Retinal pigment epithelial cell (primary cell): ENCODE measurements at regions not wholly inside any gene's neighbourhood (a gene's known extent, or its start where the extent isn't known, plus 50 kb on each side); places are given as distances from the start of the nearest gene placed in this dataset.
"Not testable (repeated sequence)": the region's sequence is repeated elsewhere in the genome, so short reads cannot be mapped to it uniquely, and the experiment has no call there.

Source experiments
- DNase-seq: peaks from one replicate; pipeline ENCODE4 v3.0.0-alpha.2; 2010; ENCODE audit warnings: low read depth
- H3K4me3 ChIP-seq: 2 replicates; pipeline ENCODE4 v1.5.1; 2011; ENCODE audit warnings: mild to moderate bottlenecking, low read length, control low read depth, moderate library complexity
- TF ChIP-seq, protein P1 (sequence below): conservative IDR thresholded peaks from 2 replicates; pipeline ENCODE4 v1.5.1; 2011; ENCODE audit warnings: low read depth, low read length, control low read depth, inconsistent platforms

DNA sequence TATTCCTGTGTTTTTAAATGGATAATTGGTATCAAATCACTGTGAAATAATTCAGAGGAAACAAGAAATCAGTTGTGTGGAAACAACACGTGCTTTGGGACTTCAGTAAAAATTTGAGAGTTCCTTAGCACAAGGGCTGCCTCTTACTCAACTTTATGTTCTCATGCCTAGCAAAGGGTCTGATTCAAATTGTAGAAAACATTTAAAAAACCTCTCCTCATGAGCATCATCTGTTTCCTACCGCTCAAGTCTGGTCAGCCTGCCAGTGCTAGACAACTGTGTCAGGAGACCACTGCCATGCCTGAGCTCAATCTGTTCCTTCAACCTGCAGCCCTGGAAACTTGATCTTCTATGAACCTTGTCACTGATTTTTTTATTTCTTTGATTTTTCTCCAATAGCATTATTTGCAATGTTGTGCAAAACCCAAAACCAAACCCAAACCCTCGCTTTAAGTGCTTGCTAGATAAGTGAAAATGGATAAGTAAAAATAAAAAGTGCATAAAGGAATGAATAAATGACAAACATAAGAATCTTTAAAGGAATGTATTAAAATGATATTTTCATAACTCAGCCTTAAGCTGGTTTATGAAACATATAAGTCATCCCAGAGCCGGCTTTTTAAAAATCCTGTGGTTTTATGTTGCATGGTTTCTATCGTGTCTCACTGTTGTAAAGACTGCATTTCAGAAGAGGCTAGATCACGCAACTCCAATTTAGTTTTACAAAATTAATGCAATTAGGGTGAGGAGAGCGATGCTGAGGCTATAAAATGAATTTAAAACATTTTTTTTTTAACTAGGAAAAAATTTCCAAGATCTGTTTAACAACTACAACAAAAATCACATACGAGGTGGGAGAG lies 361.2 kb upstream of the PDE3A start:
- no peak overlapping the region for H3K4me3 ChIP-seq
- TF ChIP-seq, protein P1, sequence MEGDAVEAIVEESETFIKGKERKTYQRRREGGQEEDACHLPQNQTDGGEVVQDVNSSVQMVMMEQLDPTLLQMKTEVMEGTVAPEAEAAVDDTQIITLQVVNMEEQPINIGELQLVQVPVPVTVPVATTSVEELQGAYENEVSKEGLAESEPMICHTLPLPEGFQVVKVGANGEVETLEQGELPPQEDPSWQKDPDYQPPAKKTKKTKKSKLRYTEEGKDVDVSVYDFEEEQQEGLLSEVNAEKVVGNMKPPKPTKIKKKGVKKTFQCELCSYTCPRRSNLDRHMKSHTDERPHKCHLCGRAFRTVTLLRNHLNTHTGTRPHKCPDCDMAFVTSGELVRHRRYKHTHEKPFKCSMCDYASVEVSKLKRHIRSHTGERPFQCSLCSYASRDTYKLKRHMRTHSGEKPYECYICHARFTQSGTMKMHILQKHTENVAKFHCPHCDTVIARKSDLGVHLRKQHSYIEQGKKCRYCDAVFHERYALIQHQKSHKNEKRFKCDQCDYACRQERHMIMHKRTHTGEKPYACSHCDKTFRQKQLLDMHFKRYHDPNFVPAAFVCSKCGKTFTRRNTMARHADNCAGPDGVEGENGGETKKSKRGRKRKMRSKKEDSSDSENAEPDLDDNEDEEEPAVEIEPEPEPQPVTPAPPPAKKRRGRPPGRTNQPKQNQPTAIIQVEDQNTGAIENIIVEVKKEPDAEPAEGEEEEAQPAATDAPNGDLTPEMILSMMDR, result no peak
- DNase-seq, result no peak

DNA sequence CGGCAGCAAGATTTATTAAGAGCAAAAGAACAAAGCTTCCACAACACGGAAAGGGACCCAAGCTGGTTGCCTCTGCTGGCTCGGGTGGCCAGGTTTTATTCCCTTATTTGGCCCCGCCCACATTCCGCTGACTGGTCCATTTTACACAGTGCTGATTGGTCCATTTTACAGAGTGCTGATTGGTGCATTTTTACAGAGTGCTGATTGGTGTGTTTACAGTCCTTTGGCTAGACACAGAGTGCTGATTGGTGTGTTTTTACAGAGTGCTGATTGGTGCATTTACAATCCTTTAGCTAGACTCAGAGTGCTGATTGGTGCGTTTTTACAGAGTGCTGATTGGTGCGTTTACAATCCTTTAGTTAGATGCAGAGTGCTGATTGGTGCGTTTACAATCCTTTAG lies 358.4 kb upstream of the PDE3A start:
- DNase-seq, H3K4me3 ChIP-seq: not testable (repeated sequence)

DNA sequence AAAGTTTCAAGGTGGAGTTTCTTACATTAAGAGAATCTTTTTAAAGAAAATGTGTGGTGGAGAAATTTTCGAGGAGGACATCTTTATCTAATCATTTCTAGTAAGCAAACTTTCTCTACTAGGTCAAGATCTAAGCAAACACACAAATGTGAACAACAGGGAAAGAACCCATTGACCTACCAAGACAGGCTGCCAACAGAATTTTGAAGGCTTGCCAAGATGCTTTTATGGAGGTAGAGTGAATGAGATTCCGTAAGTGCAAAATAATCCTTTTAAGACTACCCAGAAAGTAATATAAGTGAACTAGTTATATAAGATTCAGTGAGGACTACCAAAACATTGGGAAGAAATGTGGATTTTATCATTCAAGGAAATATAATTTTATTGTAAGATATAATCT lies 357.1 kb upstream of the PDE3A start:
- peak; percentile 78 for DNase-seq
- TF ChIP-seq, protein P1, result no peak
- H3K4me3 ChIP-seq, result no peak overlapping the region

DNA sequence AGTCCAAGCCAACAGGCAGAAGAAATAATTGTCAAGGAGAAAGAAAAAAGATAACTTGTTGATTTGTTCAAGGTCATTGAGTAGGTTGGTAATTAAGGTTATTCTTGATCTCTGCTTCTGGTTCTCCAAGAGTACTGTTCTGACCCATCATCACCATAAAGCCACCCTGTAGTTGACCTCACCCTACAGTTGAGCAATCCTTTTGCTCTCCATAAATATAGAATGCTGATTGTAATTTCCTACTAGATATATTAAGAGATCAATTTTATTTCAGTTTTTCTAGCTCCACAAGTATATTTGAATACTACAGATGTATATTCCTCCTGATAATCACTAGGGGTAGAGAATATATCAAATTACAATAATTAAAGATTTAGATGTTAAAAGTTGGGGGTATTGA lies 350.5 kb upstream of the PDE3A start:
- DNase-seq, result no peak
- H3K4me3 ChIP-seq, result no peak overlapping the region
- TF ChIP-seq, protein P1, result no peak

DNA sequence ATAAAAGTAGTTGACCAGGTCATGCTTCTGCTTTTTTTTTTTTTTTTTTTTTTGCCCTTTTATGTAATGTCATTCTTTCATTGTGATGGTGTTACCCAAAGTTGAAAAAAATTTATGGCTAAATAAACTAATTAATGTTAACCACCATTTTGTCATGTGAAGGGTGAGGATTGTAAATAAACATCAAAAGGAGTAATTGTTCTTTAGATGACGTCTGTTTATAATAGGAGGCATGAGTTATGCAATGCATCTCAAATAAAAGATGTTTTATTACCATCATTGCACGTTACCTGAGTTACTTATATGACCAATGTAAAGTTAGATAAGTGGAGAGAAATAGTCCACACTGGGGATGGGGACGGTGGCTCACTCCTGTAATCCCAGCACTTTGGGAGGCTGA lies 349.9 kb upstream of the PDE3A start:
- DNase-seq, result no peak
- H3K4me3 ChIP-seq, result no peak overlapping the region
- TF ChIP-seq, protein P1, result no peak

DNA sequence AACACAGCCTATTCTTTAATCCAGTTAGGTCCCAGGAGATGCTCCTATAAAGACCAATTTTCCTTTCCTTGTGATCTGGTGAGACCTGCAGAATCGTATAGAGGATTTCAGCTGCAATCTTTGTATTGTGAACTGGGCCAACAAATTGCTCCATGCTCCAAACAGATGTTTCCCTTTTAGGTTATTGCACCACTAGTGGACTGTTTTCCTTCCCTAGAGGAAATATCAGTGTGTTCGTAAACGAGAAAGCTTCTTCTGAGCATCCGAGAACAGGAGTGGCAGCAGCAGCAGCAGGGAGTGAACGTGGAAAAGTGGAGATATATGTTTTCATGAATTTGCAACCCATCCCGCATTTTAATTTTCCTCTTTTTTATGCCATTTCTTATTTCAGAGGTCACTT lies 344.1 kb upstream of the PDE3A start:
- no peak overlapping the region for H3K4me3 ChIP-seq
- TF ChIP-seq, protein P1, result no peak
- DNase-seq, result no peak

DNA sequence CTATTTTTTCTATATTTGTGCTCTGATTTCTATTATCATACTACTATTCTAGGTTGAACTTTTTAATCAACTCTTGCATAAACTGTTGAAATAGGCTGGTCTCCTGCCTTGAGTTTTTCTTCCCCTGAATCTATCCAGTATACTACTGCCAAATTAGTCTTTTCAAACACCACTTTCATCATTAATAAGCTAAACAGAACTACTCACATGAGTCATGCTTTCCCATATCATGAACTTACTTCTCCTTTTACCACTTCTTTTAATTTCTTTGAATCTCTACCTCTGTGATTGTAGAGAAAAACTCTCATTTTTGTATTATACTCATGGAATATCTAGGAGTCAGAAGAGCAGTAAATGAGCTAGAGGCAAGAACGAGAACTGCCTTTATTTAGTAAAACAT lies 340.3 kb upstream of the PDE3A start:
- TF ChIP-seq, protein P1, result no peak
- H3K4me3 ChIP-seq, result no peak overlapping the region
- no peak for DNase-seq
